Endothelial cell of umbilical vein (primary cell): ENCODE measurements at regions not wholly inside any gene's neighbourhood (a gene's known extent, or its start where the extent isn't known, plus 50 kb on each side); places are given as distances from the start of the nearest gene placed in this dataset.

ENCODE experiments used
- BruUV-seq: library from RNA; stranded (reverse); fragments of 400-500 nt; replicated peaks from 2 replicates; lab custom pipeline; 2021; lab: Mats Ljungman, UMichigan
- CTCF ChIA-PET: fragments of 300-600, 350-600 bp; sonication (Branson Sonifier 250); formaldehyde crosslinking; loops from one replicate; lab custom pipeline; 2021; ENCODE audit warnings: antibody characterized with exemption, inconsistent platforms; lab: Charles Lee
- POLR2A ChIA-PET: fragments of 300-600, 350-600 bp; sonication (Branson Sonifier 250); formaldehyde crosslinking; loops from one replicate; lab custom pipeline; 2021; ENCODE audit warnings: antibody characterized with exemption, inconsistent platforms; lab: Charles Lee
- DNase-seq: peaks from one replicate; pipeline ENCODE4 v3.0.0-alpha.2; 2011; ENCODE audit warnings: low read depth, low spot score
- FAIRE-seq: peaks from 2 replicates; lab custom pipeline; 2011; peaks lifted over from hg19 to GRCh38; lab: Jason Lieb, UNC
- H2AFZ ChIP-seq: 2 replicates; pipeline ENCODE4 v1.6.0; 2012; ENCODE audit warnings: low read depth, low read length, control low read depth, inconsistent platforms
- H3K27ac ChIP-seq: 2 replicates; pipeline ENCODE4 v1.5.1; 2011; ENCODE audit warnings: low read depth, mild to moderate bottlenecking, control low read depth, low read length, moderate library complexity; ENCODE audit not compliant: insufficient read depth
- H3K27me3 ChIP-seq, 2 experiments: 2 replicates each; pipeline versions ENCODE4 v1.6.0 to v1.6.1; 2011; ENCODE audit warnings: low read length in 2 of 2, mixed read lengths in 1 of 2; ENCODE audit not compliant: control insufficient read depth in 2 of 2, insufficient read depth in 2 of 2
- H3K36me3 ChIP-seq, 2 experiments: 2 replicates in 1 of 2; 3 replicates in 1 of 2; pipeline ENCODE4 v1.5.1; 2011; ENCODE audit warnings: low read length in 2 of 2, mild to moderate bottlenecking in 1 of 2, moderate library complexity in 1 of 2; ENCODE audit not compliant: control insufficient read depth in 2 of 2, insufficient read depth in 2 of 2; ENCODE audit errors: extremely low read depth in 1 of 2
- H3K4me1 ChIP-seq: 3 replicates; pipeline ENCODE4 v1.5.1; 2011; ENCODE audit warnings: mild to moderate bottlenecking, low read length; ENCODE audit not compliant: control insufficient read depth, insufficient read depth; ENCODE audit errors: extremely low read depth
- H3K4me2 ChIP-seq: 2 replicates; pipeline ENCODE4 v1.6.1; 2011; ENCODE audit warnings: low read length, control low read depth, mixed read lengths; ENCODE audit not compliant: insufficient read depth
- H3K4me3 ChIP-seq, 3 experiments: fragments of 200-600 bp in 1 of 3; sonication (generic), shearing (Covaris generic) in 1 of 3; replicated peaks in 1 of 3; 2 replicates each; pipeline ENCODE4 v1.5.1; 2011 to 2016; ENCODE audit warnings: control low read depth in 3 of 3, low read length in 3 of 3, mild to moderate bottlenecking in 2 of 3, inconsistent platforms in 1 of 3, low read depth in 1 of 3, moderate library complexity in 1 of 3; ENCODE audit not compliant: insufficient read depth in 1 of 3
- H3K79me2 ChIP-seq: 2 replicates; pipeline ENCODE4 v1.6.0; 2012; ENCODE audit warnings: low read length, inconsistent platforms; ENCODE audit not compliant: control insufficient read depth, insufficient read depth
- H3K9ac ChIP-seq: replicated peaks from 2 replicates; pipeline ENCODE3; 2011; ENCODE audit warnings: low read length, control low read depth; ENCODE audit not compliant: insufficient read depth; ENCODE audit errors: extremely low read depth
- H3K9me1 ChIP-seq: replicated peaks from 3 replicates; pipeline ENCODE4 v1.6.0; 2011; ENCODE audit warnings: mild to moderate bottlenecking, low read length; ENCODE audit not compliant: control insufficient read depth, insufficient read depth; ENCODE audit errors: extremely low read depth
- H3K9me3 ChIP-seq: replicated peaks from 2 replicates; pipeline ENCODE4 v1.5.1; 2012; ENCODE audit warnings: low read length, inconsistent platforms; ENCODE audit not compliant: control insufficient read depth, insufficient read depth
- H4K20me1 ChIP-seq: replicated peaks from 2 replicates; pipeline ENCODE3; 2011; ENCODE audit warnings: mild to moderate bottlenecking, low read length; ENCODE audit not compliant: control insufficient read depth, insufficient read depth; ENCODE audit errors: extremely low read depth
- CTCF ChIP-seq, 2 donors: IDR thresholded peaks; 1 replicate in 1 of 2; 2 replicates in 1 of 2; pipeline ENCODE4 v1.5.1; 2011; ENCODE audit warnings: low read length in 2 of 2, mild to moderate bottlenecking in 2 of 2, moderate library complexity in 2 of 2, control low read depth in 1 of 2, inconsistent platforms in 1 of 2, low read depth in 1 of 2; ENCODE audit not compliant: insufficient read depth in 1 of 2; ENCODE audit errors: extremely low read depth in 1 of 2
- EZH2 ChIP-seq: IDR thresholded peaks from 2 replicates; pipeline ENCODE4 v1.6.1; 2012; ENCODE audit warnings: borderline replicate concordance, low read depth, mild to moderate bottlenecking, moderate library complexity, low read length, inconsistent platforms; ENCODE audit not compliant: severe bottlenecking
- FOS ChIP-seq: IDR thresholded peaks from 2 replicates; pipeline ENCODE4 v1.6.1; 2011; ENCODE audit warnings: mild to moderate bottlenecking, low read length, moderate library complexity, borderline replicate concordance; ENCODE audit not compliant: insufficient read depth
- GATA2 ChIP-seq: IDR thresholded peaks from 2 replicates; pipeline ENCODE4 v1.7.0; 2011; ENCODE audit warnings: low read depth, mild to moderate bottlenecking, moderate library complexity, mixed read lengths, low read length; ENCODE audit not compliant: insufficient read length, insufficient read depth
- JUN ChIP-seq: IDR thresholded peaks from 2 replicates; pipeline ENCODE4 v1.6.1; 2011; ENCODE audit warnings: borderline replicate concordance, low read depth; ENCODE audit not compliant: insufficient read length, insufficient read depth
- MAX ChIP-seq: IDR thresholded peaks from 2 replicates; pipeline ENCODE4 v1.6.1; 2011; ENCODE audit not compliant: insufficient read depth, insufficient read length
- MYC ChIP-seq: IDR thresholded peaks from one replicate; pipeline ENCODE4 v1.6.1; 2011; ENCODE audit warnings: mild to moderate bottlenecking, low read depth, low read length
- POLR2A ChIP-seq: IDR thresholded peaks from 2 replicates; pipeline ENCODE4 v1.6.1; 2012; ENCODE audit warnings: low read depth, mild to moderate bottlenecking, control low read depth, low read length
- POLR2AphosphoS5 ChIP-seq: IDR thresholded peaks from 2 replicates; pipeline ENCODE4 v1.6.1; 2012; ENCODE audit warnings: low read depth, mild to moderate bottlenecking, control low read depth, low read length, moderate library complexity; ENCODE audit not compliant: insufficient read depth
- dilution Hi-C: fragments of 300-500 bp; cut with MboI; formaldehyde crosslinking; loops from one replicate; pipeline ENCODE4 v1.15.0; 2019; ENCODE audit warnings: low sequenced_read_pairs; ENCODE audit not compliant: extremely low pct_ligation_motif_present
- intact Hi-C: fragments of 100-400 bp; cut with micrococcal nuclease; formaldehyde crosslinking; loops from one replicate; pipeline ENCODE4 v1.10.0; 2022

- H3K4me3 ChIP-seq: no peak overlapping the region
- H3K27ac ChIP-seq: no peak overlapping the region
- DNase-seq: no peak
- H3K4me1 ChIP-seq: no peaks in the 10 kb centered on the region
- H3K27me3 ChIP-seq: no peaks in the 10 kb centered on the region
- FAIRE-seq: no peak
- intact Hi-C loops (no loop called here), dilution Hi-C loops (no loop called here)
- H3K79me2 ChIP-seq: no peaks in the 10 kb centered on the region
- H3K4me2 ChIP-seq: no peak overlapping the region
- no peaks in the 10 kb centered on the region for H3K9me1 ChIP-seq
- no TSS peak for BruUV-seq
- TF ChIP-seq EZH2 (no peak), MYC (no peak), JUN (no peak), FOS (no peak), MAX (no peak), POLR2AphosphoS5 (no peak), GATA2 (no peak), POLR2A (no peak), CTCF (IDR thresholded peaks at IDR 0.05; ENCODE audit: extremely low read depth in 1 of 2, insufficient read depth in 1 of 2, low read depth in 1 of 2, low read length in 2 of 2) (no peak)
- H4K20me1 ChIP-seq: no peaks in the 10 kb centered on the region
- POLR2A ChIA-PET: no interaction called here
- CTCF ChIA-PET: no interaction called here
- H2AFZ ChIP-seq: no peak overlapping the region
- no peaks in the 10 kb centered on the region for H3K36me3 ChIP-seq
- H3K9ac ChIP-seq: no peak overlapping the region
- no peaks in the 10 kb centered on the region for H3K9me3 ChIP-seq
These were observed 654.6 kb downstream of the ELAVL2 start for GRCh38 chr9:23171479-23171878.
